ENCODE measurements at regions not wholly inside any gene's neighbourhood (a gene's known extent, or its start where the extent isn't known, plus 50 kb on each side); places are given as distances from the start of the nearest gene placed in this dataset.
"Not testable (repeated sequence)": the region's sequence is repeated elsewhere in the genome, so short reads cannot be mapped to it uniquely, and the experiment has no call there.

- no peaks in the 10 kb centered on the region for H3K9me3 ChIP-seq (ENCODE audit: low read depth, low read length)
- DNase-seq (ENCODE audit: low read depth, low spot score): no peak
- no peak for TF ChIP-seq EZH2 (IDR thresholded peaks at IDR 0.05)
- TF ChIP-seq POLR2AphosphoS5 (IDR thresholded peaks at IDR 0.05; ENCODE audit: borderline replicate concordance, low read depth, low read length): no peak
- TF ChIP-seq FOXP2 (optimal IDR thresholded peaks at IDR 0.05; ENCODE audit: control extremely low read depth, extremely low read length, insufficient read depth): no peak
- H3K9ac ChIP-seq (ENCODE audit: insufficient read length): no peak overlapping the region
- no peaks in the 10 kb centered on the region for H3K36me3 ChIP-seq (ENCODE audit: insufficient read depth, low read length)
- no peak overlapping the region for H3K4me3 ChIP-seq
- H3K27ac ChIP-seq: no peak overlapping the region
Observed at GRCh38 chr6:117761610-117762009, 86.3 kb downstream of the NUS1 start.

- no peak overlapping the region for H3K4me3 ChIP-seq
- H3K36me3 ChIP-seq (ENCODE audit: insufficient read depth, low read length): no peaks in the 10 kb centered on the region
- TF ChIP-seq EZH2 (IDR thresholded peaks at IDR 0.05): no peak
- no peak for TF ChIP-seq FOXP2 (optimal IDR thresholded peaks at IDR 0.05; ENCODE audit: control extremely low read depth, extremely low read length, insufficient read depth)
- TF ChIP-seq POLR2AphosphoS5 (IDR thresholded peaks at IDR 0.05; ENCODE audit: borderline replicate concordance, low read depth, low read length): no peak
- no peak overlapping the region for H3K27ac ChIP-seq
- DNase-seq (ENCODE audit: low read depth, low spot score): no peak
- no peaks in the 10 kb centered on the region for H3K9me3 ChIP-seq (ENCODE audit: low read depth, low read length)
- H3K9ac ChIP-seq (ENCODE audit: insufficient read length): no peak overlapping the region
Observed at GRCh38 chr6:117771403-117771802, 96.1 kb downstream of the NUS1 start.

GRCh38 chr6:117776441-117776840 lies 101.2 kb downstream of the NUS1 start:
- H3K9ac ChIP-seq (ENCODE audit: insufficient read length): no peak overlapping the region
- no peak for DNase-seq (ENCODE audit: low read depth, low spot score)
- TF ChIP-seq EZH2 (IDR thresholded peaks at IDR 0.05): no peak
- TF ChIP-seq FOXP2 (optimal IDR thresholded peaks at IDR 0.05; ENCODE audit: control extremely low read depth, extremely low read length, insufficient read depth): no peak
- TF ChIP-seq POLR2AphosphoS5 (IDR thresholded peaks at IDR 0.05; ENCODE audit: borderline replicate concordance, low read depth, low read length): no peak
- H3K9me3 ChIP-seq (ENCODE audit: low read depth, low read length): no peaks in the 10 kb centered on the region
- no peaks in the 10 kb centered on the region for H3K36me3 ChIP-seq (ENCODE audit: insufficient read depth, low read length)
- H3K27ac ChIP-seq: no peak overlapping the region
- H3K4me3 ChIP-seq: peak overlapping the region; percentile 8; the same call in 1 of the 2 replicates

GRCh38 chr6:117781550-117781949 lies 106.3 kb downstream of the NUS1 start:
- no peaks in the 10 kb centered on the region for H3K36me3 ChIP-seq (ENCODE audit: insufficient read depth, low read length)
- no peaks in the 10 kb centered on the region for H3K9me3 ChIP-seq (ENCODE audit: low read depth, low read length)
- no peak for DNase-seq (ENCODE audit: low read depth, low spot score)
- TF ChIP-seq EZH2 (IDR thresholded peaks at IDR 0.05) (no peak), FOXP2 (optimal IDR thresholded peaks at IDR 0.05; ENCODE audit: control extremely low read depth, extremely low read length, insufficient read depth) (no peak), POLR2AphosphoS5 (IDR thresholded peaks at IDR 0.05; ENCODE audit: borderline replicate concordance, low read depth, low read length) (no peak)
- H3K9ac ChIP-seq (ENCODE audit: insufficient read length): no peak overlapping the region
- H3K27ac ChIP-seq: no peak overlapping the region
- no peak overlapping the region for H3K4me3 ChIP-seq

GRCh38 chr6:117783279-117783678 lies 108.0 kb downstream of the NUS1 start:
- Histone ChIP-seq H3K36me3 (ENCODE audit: insufficient read depth, low read length) (no peaks in the 10 kb centered on the region), H3K27ac (no peak overlapping the region), H3K9ac (ENCODE audit: insufficient read length) (no peak overlapping the region), H3K4me3 (no peak overlapping the region), H3K9me3 (ENCODE audit: low read depth, low read length) (no peaks in the 10 kb centered on the region)
- no peak for TF ChIP-seq EZH2 (IDR thresholded peaks at IDR 0.05)
- TF ChIP-seq FOXP2 (optimal IDR thresholded peaks at IDR 0.05; ENCODE audit: control extremely low read depth, extremely low read length, insufficient read depth): no peak
- TF ChIP-seq POLR2AphosphoS5 (IDR thresholded peaks at IDR 0.05; ENCODE audit: borderline replicate concordance, low read depth, low read length): no peak
- no peak for DNase-seq (ENCODE audit: low read depth, low spot score)

- TF ChIP-seq POLR2AphosphoS5 (IDR thresholded peaks at IDR 0.05; ENCODE audit: borderline replicate concordance, low read depth, low read length): no peak
- Histone ChIP-seq H3K4me3 (no peak overlapping the region), H3K9me3 (ENCODE audit: low read depth, low read length) (no peaks in the 10 kb centered on the region), H3K9ac (ENCODE audit: insufficient read length) (no peak overlapping the region), H3K36me3 (ENCODE audit: insufficient read depth, low read length) (no peaks in the 10 kb centered on the region), H3K27ac (no peak overlapping the region)
- DNase-seq (ENCODE audit: low read depth, low spot score): no peak
Observed at GRCh38 chr6:117791012-117791411, 115.7 kb downstream of the NUS1 start.

- Histone ChIP-seq H3K9ac (ENCODE audit: insufficient read length) (no peak overlapping the region), H3K27ac (no peak overlapping the region), H3K9me3 (ENCODE audit: low read depth, low read length) (no peaks in the 10 kb centered on the region), H3K36me3 (ENCODE audit: insufficient read depth, low read length) (no peaks in the 10 kb centered on the region), H3K4me3 (no peak overlapping the region)
- TF ChIP-seq FOXP2 (optimal IDR thresholded peaks at IDR 0.05; ENCODE audit: control extremely low read depth, extremely low read length, insufficient read depth) (no peak), POLR2AphosphoS5 (IDR thresholded peaks at IDR 0.05; ENCODE audit: borderline replicate concordance, low read depth, low read length) (no peak), EZH2 (IDR thresholded peaks at IDR 0.05) (no peak)
- no peak for DNase-seq (ENCODE audit: low read depth, low spot score)
Observed at GRCh38 chr6:117795234-117795633, 111.8 kb upstream of the SLC35F1 start.

GRCh38 chr6:117798819-117799218 lies 108.2 kb upstream of the SLC35F1 start:
- H3K27ac ChIP-seq; H3K9ac ChIP-seq (ENCODE audit: insufficient read length): not testable (repeated sequence)

GRCh38 chr6:117810269-117810668 lies 96.8 kb upstream of the SLC35F1 start:
- no peak overlapping the region for H3K9ac ChIP-seq (ENCODE audit: insufficient read length)
- no peak overlapping the region for H3K4me3 ChIP-seq
- no peaks in the 10 kb centered on the region for H3K9me3 ChIP-seq (ENCODE audit: low read depth, low read length)
- no peak overlapping the region for H3K27ac ChIP-seq
- TF ChIP-seq POLR2AphosphoS5 (IDR thresholded peaks at IDR 0.05; ENCODE audit: borderline replicate concordance, low read depth, low read length): no peak
- TF ChIP-seq FOXP2 (optimal IDR thresholded peaks at IDR 0.05; ENCODE audit: control extremely low read depth, extremely low read length, insufficient read depth): no peak
- TF ChIP-seq EZH2 (IDR thresholded peaks at IDR 0.05): no peak
- no peaks in the 10 kb centered on the region for H3K36me3 ChIP-seq (ENCODE audit: insufficient read depth, low read length)
- DNase-seq (ENCODE audit: low read depth, low spot score): no peak

More at GRCh38 chr6:117798819-117799218, 108.2 kb upstream of the SLC35F1 start:
- H3K4me3 ChIP-seq; H3K36me3 ChIP-seq (ENCODE audit: insufficient read depth, low read length); H3K9me3 ChIP-seq (ENCODE audit: low read depth, low read length); DNase-seq (ENCODE audit: low read depth, low spot score): not testable (repeated sequence)
